ENCODE measurements at regions not wholly inside any gene's neighbourhood (a gene's known extent, or its start where the extent isn't known, plus 50 kb on each side); places are given as distances from the start of the nearest gene placed in this dataset.

DNA sequence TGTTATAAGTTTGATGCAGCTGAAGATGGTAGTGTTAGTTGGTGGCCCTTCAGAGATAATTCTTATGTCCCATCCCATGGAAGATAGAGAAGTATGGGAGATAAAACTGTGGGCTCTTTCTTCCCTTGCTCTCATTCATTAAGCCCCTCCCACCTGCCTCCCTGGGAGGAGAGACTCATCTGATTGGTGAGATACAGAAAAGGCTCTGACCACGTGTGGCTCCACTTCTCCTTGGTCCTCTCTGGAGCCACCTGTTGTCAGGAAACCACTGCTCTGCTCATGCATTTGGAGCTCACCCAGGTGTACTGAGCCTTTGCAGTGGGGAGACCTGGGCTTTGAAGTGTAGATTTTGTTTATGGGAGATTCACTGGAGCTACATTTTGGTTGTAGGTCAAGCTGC is 293.2 kb upstream of the RASGRP1 start:
- H3K4me1 ChIP-seq (ENCODE audit: control insufficient read depth in 1 of 2, insufficient read depth in 2 of 2, low read length in 2 of 2): peaks cover 12 to 15% of the 10 kb centered on the region in 2 donors
- no peaks in the 10 kb centered on the region for H3K36me3 ChIP-seq (replicated peaks in 1 of 2; ENCODE audit: control insufficient read depth in 1 of 2, insufficient read depth in 2 of 2, low read length in 2 of 2)
- H3K27ac Mint-ChIP-seq: no peak overlapping the region
- no peak overlapping the region for H3K4me3 ChIP-seq (replicated peaks in 1 of 3; ENCODE audit: low read depth in 2 of 3, low read length in 3 of 3)
- H3K27me3 Mint-ChIP-seq (ENCODE audit: low read depth in 3 of 3): peaks cover 6 to 7% (median 7%) of the 10 kb centered on the region in 3 donors
- no peak overlapping the region for H3K4me2 ChIP-seq (replicated peaks; ENCODE audit: extremely low read depth, low read length, poor library complexity, severe bottlenecking)
- no peaks in the 10 kb centered on the region for H3K36me3 Mint-ChIP-seq
- H3K27me3 ChIP-seq (ENCODE audit: control insufficient read depth in 2 of 2, insufficient read depth in 2 of 2, low read length in 2 of 2): peaks cover 0 to 4% of the 10 kb centered on the region in 2 donors
- H4K20me1 ChIP-seq (ENCODE audit: insufficient read depth, low read length): no peaks in the 10 kb centered on the region
- H3K4me1 Mint-ChIP-seq: peaks cover 15% of the 10 kb centered on the region
- no peak overlapping the region for H2AFZ ChIP-seq (ENCODE audit: insufficient read depth, low read depth, low read length, poor library complexity, severe bottlenecking)
- H3K27ac ChIP-seq (ENCODE audit: low read depth in 1 of 2, low read length in 2 of 2): no peak overlapping the region
- intact Hi-C loops (cut with micrococcal nuclease): no loop called here
- H3K9me3 ChIP-seq (replicated peaks in 1 of 2; ENCODE audit: control insufficient read depth in 1 of 2, insufficient read depth in 1 of 2, low read length in 2 of 2): no peaks in the 10 kb centered on the region
- no peak overlapping the region for H3K4me3 Mint-ChIP-seq
- no CpG with 5 or more reads among the region's 1 CpG for WGBS (ENCODE audit: insufficient coverage)
- no peaks in the 10 kb centered on the region for H3K9me3 Mint-ChIP-seq
- DNase-seq: no peak
- TF ChIP-seq CTCF (IDR thresholded peaks at IDR 0.05): no peak
- no peak overlapping the region for H3K9ac ChIP-seq (ENCODE audit: insufficient read depth, low read length, poor library complexity, severe bottlenecking)
- no peaks in the 10 kb centered on the region for H3K79me2 ChIP-seq (ENCODE audit: insufficient read depth, low read length)

DNA sequence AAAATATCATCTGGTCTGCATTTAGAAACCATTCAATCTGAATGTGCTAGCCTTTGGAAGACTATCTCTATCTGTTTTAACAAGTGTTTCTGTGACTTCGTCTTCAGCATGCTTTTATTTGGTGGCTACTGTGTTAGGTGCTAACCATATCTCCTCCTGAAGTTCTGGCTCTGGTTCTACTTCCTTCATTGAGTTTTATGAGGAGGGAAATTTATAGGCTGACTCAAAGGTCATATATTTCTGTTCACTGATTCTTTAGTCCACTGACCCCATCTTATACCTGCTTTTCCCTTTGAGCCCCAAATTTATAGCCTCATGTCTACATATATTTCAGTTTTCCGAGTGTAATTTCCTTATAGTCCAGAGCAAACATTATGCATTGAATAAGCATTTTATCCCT is 295.0 kb upstream of the RASGRP1 start:
- no peaks in the 10 kb centered on the region for H3K9me3 ChIP-seq (replicated peaks in 1 of 2; ENCODE audit: control insufficient read depth in 1 of 2, insufficient read depth in 1 of 2, low read length in 2 of 2)
- no peaks in the 10 kb centered on the region for H3K36me3 Mint-ChIP-seq
- intact Hi-C loops (cut with micrococcal nuclease): no loop called here
- H3K27ac Mint-ChIP-seq: no peak overlapping the region
- WGBS (ENCODE audit: insufficient coverage): no CpG with 5 or more reads among the region's 2 CpGs
- no peak overlapping the region for H3K4me3 ChIP-seq (replicated peaks in 1 of 3; ENCODE audit: low read depth in 2 of 3, low read length in 3 of 3)
- TF ChIP-seq CTCF (IDR thresholded peaks at IDR 0.05): no peak
- H3K27me3 ChIP-seq (ENCODE audit: control insufficient read depth in 2 of 2, insufficient read depth in 2 of 2, low read length in 2 of 2): no peaks in the 10 kb centered on the region
- no peaks in the 10 kb centered on the region for H3K36me3 ChIP-seq (replicated peaks in 1 of 2; ENCODE audit: control insufficient read depth in 1 of 2, insufficient read depth in 2 of 2, low read length in 2 of 2)
- peaks cover 3 to 7% (median 6%) of the 10 kb centered on the region in 3 donors for H3K27me3 Mint-ChIP-seq (ENCODE audit: low read depth in 3 of 3)
- H3K4me2 ChIP-seq (replicated peaks; ENCODE audit: extremely low read depth, low read length, poor library complexity, severe bottlenecking): no peak overlapping the region
- no peak overlapping the region for H2AFZ ChIP-seq (ENCODE audit: insufficient read depth, low read depth, low read length, poor library complexity, severe bottlenecking)
- H3K27ac ChIP-seq (ENCODE audit: low read depth in 1 of 2, low read length in 2 of 2): no peak overlapping the region
- no peaks in the 10 kb centered on the region for H3K79me2 ChIP-seq (ENCODE audit: insufficient read depth, low read length)
- no peak for DNase-seq
- peaks cover 12 to 15% of the 10 kb centered on the region in 2 donors for H3K4me1 ChIP-seq (ENCODE audit: control insufficient read depth in 1 of 2, insufficient read depth in 2 of 2, low read length in 2 of 2)
- H3K9ac ChIP-seq (ENCODE audit: insufficient read depth, low read length, poor library complexity, severe bottlenecking): no peak overlapping the region
- no peaks in the 10 kb centered on the region for H4K20me1 ChIP-seq (ENCODE audit: insufficient read depth, low read length)
- H3K4me3 Mint-ChIP-seq: no peak overlapping the region
- no peaks in the 10 kb centered on the region for H3K9me3 Mint-ChIP-seq
- peaks cover 15% of the 10 kb centered on the region for H3K4me1 Mint-ChIP-seq
